GM12875 (cell line): ENCODE measurements at regions not wholly inside any gene's neighbourhood (a gene's known extent, or its start where the extent isn't known, plus 50 kb on each side); places are given as distances from the start of the nearest gene placed in this dataset.

Experiments used
- H3K4me3 ChIP-seq: one replicate; pipeline ENCODE4 v1.5.1; 2011; ENCODE audit warnings: low read depth, low read length, control low read depth
- TF ChIP-seq, protein P1 (sequence below): IDR thresholded peaks from 2 replicates; pipeline ENCODE4 v1.5.1; 2011; ENCODE audit warnings: low read depth, mild to moderate bottlenecking, control low read depth, inconsistent platforms, low read length, moderate library complexity, borderline replicate concordance; ENCODE audit not compliant: insufficient read depth

DNA sequence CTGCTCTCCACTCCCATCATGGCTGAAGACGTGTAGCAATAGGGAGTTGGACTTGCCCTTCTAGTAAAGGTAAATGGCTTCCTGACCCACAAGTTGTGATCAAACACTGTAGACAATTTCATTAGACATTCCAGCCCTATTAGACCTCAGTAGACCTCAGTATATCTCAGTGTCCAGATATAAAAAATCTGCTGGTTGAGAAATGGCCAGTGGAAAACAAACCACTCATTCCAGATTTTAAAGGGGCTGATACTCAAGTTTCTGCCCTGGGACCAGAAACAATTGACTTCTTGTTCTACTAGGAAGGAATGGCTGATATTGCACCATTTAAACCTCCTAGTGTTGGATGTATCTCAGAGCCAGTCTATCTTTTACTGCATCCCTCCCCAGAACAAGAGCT, 613.2 kb downstream of the PDCD6IP start:
- H3K4me3 ChIP-seq, result no peak overlapping the region
- TF ChIP-seq, protein P1, sequence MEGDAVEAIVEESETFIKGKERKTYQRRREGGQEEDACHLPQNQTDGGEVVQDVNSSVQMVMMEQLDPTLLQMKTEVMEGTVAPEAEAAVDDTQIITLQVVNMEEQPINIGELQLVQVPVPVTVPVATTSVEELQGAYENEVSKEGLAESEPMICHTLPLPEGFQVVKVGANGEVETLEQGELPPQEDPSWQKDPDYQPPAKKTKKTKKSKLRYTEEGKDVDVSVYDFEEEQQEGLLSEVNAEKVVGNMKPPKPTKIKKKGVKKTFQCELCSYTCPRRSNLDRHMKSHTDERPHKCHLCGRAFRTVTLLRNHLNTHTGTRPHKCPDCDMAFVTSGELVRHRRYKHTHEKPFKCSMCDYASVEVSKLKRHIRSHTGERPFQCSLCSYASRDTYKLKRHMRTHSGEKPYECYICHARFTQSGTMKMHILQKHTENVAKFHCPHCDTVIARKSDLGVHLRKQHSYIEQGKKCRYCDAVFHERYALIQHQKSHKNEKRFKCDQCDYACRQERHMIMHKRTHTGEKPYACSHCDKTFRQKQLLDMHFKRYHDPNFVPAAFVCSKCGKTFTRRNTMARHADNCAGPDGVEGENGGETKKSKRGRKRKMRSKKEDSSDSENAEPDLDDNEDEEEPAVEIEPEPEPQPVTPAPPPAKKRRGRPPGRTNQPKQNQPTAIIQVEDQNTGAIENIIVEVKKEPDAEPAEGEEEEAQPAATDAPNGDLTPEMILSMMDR, result no peak

DNA sequence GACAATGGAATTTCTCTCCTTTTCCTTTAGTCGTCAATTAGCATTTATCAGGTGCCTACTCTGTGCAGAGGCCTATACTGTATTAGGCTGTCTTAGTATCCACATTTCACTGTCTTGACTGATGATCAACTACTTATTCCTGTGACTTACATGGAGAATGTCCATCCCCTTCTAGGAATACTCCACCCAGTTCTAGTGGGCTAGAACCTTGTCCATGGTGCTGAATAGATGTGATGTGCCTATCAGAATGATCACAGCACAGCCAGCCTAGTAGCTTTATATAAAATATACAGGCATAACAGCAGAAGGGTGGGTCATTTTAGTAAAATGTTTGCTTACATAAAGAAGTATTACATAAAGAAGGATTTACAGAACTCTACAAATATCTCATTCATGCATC, 621.4 kb downstream of the PDCD6IP start:
- TF ChIP-seq, protein P1, result no peak
- no peak overlapping the region for H3K4me3 ChIP-seq

DNA sequence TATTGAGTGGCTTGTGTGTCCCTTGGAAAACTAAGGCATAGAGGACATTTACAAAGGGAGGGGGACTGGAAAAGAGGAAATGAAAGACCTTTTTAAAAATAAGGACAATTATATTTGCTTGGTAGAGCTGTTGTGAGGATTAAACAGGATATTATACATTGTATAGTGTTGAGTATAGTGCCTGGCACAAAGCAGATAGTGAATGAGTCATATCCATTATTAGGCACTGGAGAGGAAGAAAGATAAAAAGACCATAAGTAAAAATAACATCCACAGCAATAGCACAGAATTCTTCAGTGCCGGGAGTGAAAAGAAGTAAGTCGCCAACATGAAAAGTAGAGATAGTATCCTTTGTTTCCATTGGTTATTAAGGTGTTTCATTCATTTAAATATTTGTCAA, 623.3 kb downstream of the PDCD6IP start:
- TF ChIP-seq, protein P1, result no peak
- no peak overlapping the region for H3K4me3 ChIP-seq

DNA sequence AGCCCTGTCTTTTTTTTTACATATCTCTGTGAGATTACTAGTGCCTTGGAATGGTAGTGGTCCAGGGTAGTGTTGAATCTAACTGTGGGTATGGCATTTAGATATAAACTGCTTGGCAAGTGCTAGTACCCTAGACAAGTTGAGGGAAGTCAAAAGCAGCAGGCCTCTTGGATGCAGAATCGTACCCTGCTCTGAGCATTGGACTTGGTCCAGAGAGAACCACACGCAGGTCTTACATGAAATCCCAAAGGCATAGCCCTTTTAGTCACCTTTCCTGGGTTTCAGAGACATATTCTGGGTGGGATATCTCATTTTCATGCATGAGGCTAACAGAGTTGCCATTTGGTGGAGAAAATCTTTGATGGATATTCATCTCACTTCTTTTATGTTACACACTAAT, 641.4 kb downstream of the PDCD6IP start:
- H3K4me3 ChIP-seq, result no peak overlapping the region
- TF ChIP-seq, protein P1, result no peak

DNA sequence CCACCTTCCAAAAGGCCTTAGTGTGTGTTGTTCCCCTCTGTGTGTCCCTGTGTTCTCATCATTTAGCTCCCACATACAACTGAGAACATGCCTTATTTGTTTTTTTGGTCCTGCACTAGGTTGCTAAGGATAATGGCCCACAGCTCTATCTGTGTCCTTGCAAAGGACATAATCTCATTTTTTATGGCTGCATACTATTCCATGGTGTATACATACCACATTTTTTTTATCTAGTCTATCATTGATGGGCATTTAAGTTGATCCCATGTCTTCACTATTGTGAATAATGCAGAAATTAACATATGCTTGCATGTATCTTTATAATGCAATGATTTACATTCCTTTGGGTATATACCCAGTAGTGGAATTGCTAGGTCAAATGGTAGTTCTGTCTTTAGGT, 645.7 kb downstream of the PDCD6IP start:
- TF ChIP-seq, protein P1, result no peak
- no peak overlapping the region for H3K4me3 ChIP-seq

DNA sequence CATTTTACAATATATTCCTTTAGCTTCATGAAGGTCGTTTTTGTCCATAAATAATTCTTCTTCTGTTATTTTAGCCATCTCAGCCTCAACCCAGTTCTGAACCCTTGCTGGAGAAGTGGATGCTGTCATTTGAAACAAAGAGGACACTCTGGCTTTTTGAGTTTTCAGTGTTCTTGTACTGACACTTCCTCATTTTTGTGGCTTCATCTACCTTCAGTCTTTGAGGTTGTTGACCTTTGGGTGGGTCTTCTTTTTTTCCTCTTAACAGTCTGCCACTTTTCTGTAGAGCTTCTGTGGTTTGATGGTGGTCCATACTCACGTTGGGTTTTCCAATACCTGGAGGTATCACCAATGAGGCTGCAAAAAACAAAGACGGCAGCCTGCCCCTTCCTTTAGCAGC, 650.9 kb downstream of the PDCD6IP start:
- TF ChIP-seq, protein P1, result no peak
- no peak overlapping the region for H3K4me3 ChIP-seq

DNA sequence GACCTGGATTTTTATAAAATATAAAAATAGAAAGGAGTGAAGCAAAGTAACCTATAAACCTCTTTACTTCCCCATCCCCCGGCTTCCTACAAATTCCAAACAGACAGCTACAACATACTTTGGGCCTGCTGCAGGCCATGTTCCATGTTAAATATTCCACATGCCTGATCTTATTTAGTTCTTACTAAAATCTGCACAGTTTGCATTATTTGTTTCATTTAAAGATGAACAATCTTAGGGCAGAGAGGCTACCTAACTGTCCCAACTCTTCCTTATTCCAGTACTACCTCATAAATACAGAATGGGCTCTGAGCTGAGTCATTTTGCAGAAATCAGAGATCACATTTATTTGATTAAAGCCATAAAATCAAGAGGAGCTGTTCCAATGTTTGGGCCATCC, 665.0 kb downstream of the PDCD6IP start:
- TF ChIP-seq, protein P1, result no peak
- H3K4me3 ChIP-seq, result no peak overlapping the region
